GM23338 (cell line): ENCODE measurements at regions not wholly inside any gene's neighbourhood (a gene's known extent, or its start where the extent isn't known, plus 50 kb on each side); places are given as distances from the start of the nearest gene placed in this dataset.

Source experiments
- ATAC-seq: fragments of 200-7000 bp; cut with Tn5 transposase; 3 replicates; pipeline ENCODE4 v1.9.1; 2020
- DNase-seq: peaks from one replicate; pipeline ENCODE4 v3.0.0-alpha.2; 2015; ENCODE audit warnings: low spot score
- H2AFZ ChIP-seq: fragments of 200-600 bp; sonication (generic); 2 replicates; pipeline ENCODE4 v1.8.0; 2016; ENCODE audit warnings: antibody characterized with exemption, mild to moderate bottlenecking, moderate library complexity
- H3F3A ChIP-seq: fragments of 200-600 bp; sonication (generic); replicated peaks from 2 replicates; pipeline ENCODE4 v1.8.0; 2017; ENCODE audit warnings: antibody characterized with exemption, mixed run types, low read depth
- H3K27ac ChIP-seq: fragments of 200-600 bp; sonication (generic); 2 replicates; pipeline ENCODE4 v1.6.1; 2016; ENCODE audit warnings: low read depth
- H3K27me3 ChIP-seq: fragments of 200-600 bp; sonication (generic); 2 replicates; pipeline ENCODE4 v1.8.0; 2016; ENCODE audit warnings: mild to moderate bottlenecking, mixed run types, moderate library complexity; ENCODE audit not compliant: insufficient read depth
- H3K36me3 ChIP-seq: fragments of 200-600 bp; sonication (generic); 2 replicates; pipeline ENCODE4 v1.8.0; 2016; ENCODE audit warnings: mild to moderate bottlenecking; ENCODE audit not compliant: insufficient read depth
- H3K4me1 ChIP-seq: fragments of 200-600 bp; sonication (generic); 2 replicates; pipeline ENCODE4 v1.8.0; 2016; ENCODE audit warnings: mild to moderate bottlenecking, moderate library complexity; ENCODE audit not compliant: insufficient read depth
- H3K4me2 ChIP-seq: fragments of 200-600 bp; sonication (generic); 2 replicates; pipeline ENCODE4 v1.7.1; 2017; ENCODE audit warnings: mixed run types
- H3K4me3 ChIP-seq: fragments of 200-600 bp; sonication (generic); 2 replicates; pipeline ENCODE4 v1.6.1; 2016; ENCODE audit warnings: mixed run types
- H3K79me2 ChIP-seq: fragments of 200-600 bp; sonication (generic); replicated peaks from 2 replicates; pipeline ENCODE4 v1.8.0; 2017; ENCODE audit warnings: mild to moderate bottlenecking; ENCODE audit not compliant: insufficient read depth
- H3K9me2 ChIP-seq: fragments of 200-600 bp; sonication (generic); 2 replicates; pipeline ENCODE4 v1.8.0; 2017; ENCODE audit not compliant: insufficient read depth
- H4K20me1 ChIP-seq: fragments of 200-600 bp; sonication (generic); replicated peaks from 2 replicates; pipeline ENCODE4 v1.8.0; 2017; ENCODE audit warnings: mild to moderate bottlenecking; ENCODE audit not compliant: insufficient read depth
- H3K27ac Mint-ChIP-seq: 2 replicates; pipeline ENCODE4 v1.8.0; 2020; ENCODE audit warnings: inconsistent platforms, mild to moderate bottlenecking, moderate library complexity, mixed read lengths
- H3K27me3 Mint-ChIP-seq: 3 replicates; pipeline ENCODE4 v1.8.0; 2022; ENCODE audit warnings: low read depth, mild to moderate bottlenecking, moderate library complexity, mixed read lengths, inconsistent platforms; ENCODE audit not compliant: insufficient read depth, poor library complexity
- H3K36me3 Mint-ChIP-seq: 3 replicates; pipeline ENCODE4 v1.8.0; 2021; ENCODE audit warnings: low read depth, mild to moderate bottlenecking, inconsistent platforms, moderate library complexity, mixed read lengths
- H3K4me1 Mint-ChIP-seq: 3 replicates; pipeline ENCODE4 v1.8.0; 2020; ENCODE audit warnings: mild to moderate bottlenecking, inconsistent platforms, mixed read lengths
- H3K4me3 Mint-ChIP-seq: 3 replicates; pipeline ENCODE4 v1.8.0; 2021; ENCODE audit warnings: moderate library complexity, mild to moderate bottlenecking, inconsistent platforms, mixed read lengths
- H3K9me3 Mint-ChIP-seq: 3 replicates; pipeline ENCODE4 v1.8.0; 2020; ENCODE audit warnings: moderate library complexity, mild to moderate bottlenecking, inconsistent platforms, mixed read lengths
- CREB1 ChIP-seq: fragments of 250-450 bp; sonication (Bioruptor Pico); IDR thresholded peaks from 2 replicates; pipeline ENCODE4 v1.5.0; 2020; ENCODE audit warnings: low read depth, mild to moderate bottlenecking, moderate library complexity
- EZH2 ChIP-seq: fragments of 200-600 bp; sonication (generic); IDR thresholded peaks from one replicate; pipeline ENCODE4 v1.8.0; 2017; ENCODE audit warnings: antibody characterized with exemption, mild to moderate bottlenecking, low read depth; ENCODE audit not compliant: unreplicated experiment
- EZH2phosphoT487 ChIP-seq: fragments of 200-600 bp; sonication (generic); IDR thresholded peaks from one replicate; pipeline ENCODE4 v1.8.1; 2018; ENCODE audit warnings: antibody characterized with exemption; ENCODE audit not compliant: unreplicated experiment
- JUNB ChIP-seq: IDR thresholded peaks from one replicate; pipeline ENCODE4 v1.6.1; 2016; ENCODE audit warnings: antibody characterized with exemption; ENCODE audit not compliant: unreplicated experiment
- NANOG ChIP-seq: IDR thresholded peaks from 2 replicates; pipeline ENCODE4 v1.6.1; 2016; ENCODE audit warnings: antibody characterized with exemption, borderline replicate concordance
- POLR2AphosphoS5 ChIP-seq: IDR thresholded peaks from 2 replicates; pipeline ENCODE4 v1.6.1; 2016; ENCODE audit warnings: antibody characterized with exemption, low read depth
- STAT1 ChIP-seq: IDR thresholded peaks from one replicate; pipeline ENCODE4 v1.6.1; 2016; ENCODE audit warnings: antibody characterized with exemption; ENCODE audit not compliant: unreplicated experiment
- ZNF114 ChIP-seq: fragments of 250-450 bp; sonication (Bioruptor Pico); IDR thresholded peaks from 2 replicates; pipeline ENCODE4 v1.5.0; 2020; ENCODE audit warnings: mild to moderate bottlenecking, moderate library complexity
- ZNF331 ChIP-seq: fragments of 250-450 bp; sonication (Bioruptor Pico); IDR thresholded peaks from 2 replicates; pipeline ENCODE4 v1.5.0; 2020; ENCODE audit warnings: low read depth, mild to moderate bottlenecking, moderate library complexity
- ZNF462 ChIP-seq: fragments of 250-450 bp; sonication (Bioruptor Pico); IDR thresholded peaks from 2 replicates; pipeline ENCODE4 v1.5.0; 2020; ENCODE audit warnings: mild to moderate bottlenecking, moderate library complexity
- TF ChIP-seq, protein P1 (sequence below), 2 experiments: fragments of 200-600 bp in 1 of 2; sonication (generic) in 1 of 2; conservative IDR thresholded peaks; 2 replicates each; pipeline versions ENCODE4 v1.5.1 to v1.6.1; 2016 to 2017; ENCODE audit warnings: antibody characterized with exemption in 2 of 2, low read depth in 2 of 2, mild to moderate bottlenecking in 2 of 2, moderate library complexity in 1 of 2
- TF ChIP-seq, protein P2 (sequence below): IDR thresholded peaks from one replicate; pipeline ENCODE4 v1.6.1; 2018; ENCODE audit warnings: antibody characterized with exemption; ENCODE audit not compliant: unreplicated experiment
- TF ChIP-seq, protein P3 (sequence below): IDR thresholded peaks from 2 replicates; pipeline ENCODE4 v1.6.1; 2016; ENCODE audit warnings: antibody characterized with exemption

GRCh38 chr2:140136366-140136765, 1356.2 kb upstream of the NXPH2 start:
- TF ChIP-seq JUNB (no peak), STAT1 (no peak), CREB1 (CRISPR knock-in tag) (no peak), ZNF114 (CRISPR knock-in tag) (no peak), POLR2AphosphoS5 (no peak), NANOG (no peak), EZH2phosphoT487 (no peak), ZNF331 (CRISPR knock-in tag) (no peak), ZNF462 (no peak), EZH2 (no peak)
- TF ChIP-seq, protein P1, sequence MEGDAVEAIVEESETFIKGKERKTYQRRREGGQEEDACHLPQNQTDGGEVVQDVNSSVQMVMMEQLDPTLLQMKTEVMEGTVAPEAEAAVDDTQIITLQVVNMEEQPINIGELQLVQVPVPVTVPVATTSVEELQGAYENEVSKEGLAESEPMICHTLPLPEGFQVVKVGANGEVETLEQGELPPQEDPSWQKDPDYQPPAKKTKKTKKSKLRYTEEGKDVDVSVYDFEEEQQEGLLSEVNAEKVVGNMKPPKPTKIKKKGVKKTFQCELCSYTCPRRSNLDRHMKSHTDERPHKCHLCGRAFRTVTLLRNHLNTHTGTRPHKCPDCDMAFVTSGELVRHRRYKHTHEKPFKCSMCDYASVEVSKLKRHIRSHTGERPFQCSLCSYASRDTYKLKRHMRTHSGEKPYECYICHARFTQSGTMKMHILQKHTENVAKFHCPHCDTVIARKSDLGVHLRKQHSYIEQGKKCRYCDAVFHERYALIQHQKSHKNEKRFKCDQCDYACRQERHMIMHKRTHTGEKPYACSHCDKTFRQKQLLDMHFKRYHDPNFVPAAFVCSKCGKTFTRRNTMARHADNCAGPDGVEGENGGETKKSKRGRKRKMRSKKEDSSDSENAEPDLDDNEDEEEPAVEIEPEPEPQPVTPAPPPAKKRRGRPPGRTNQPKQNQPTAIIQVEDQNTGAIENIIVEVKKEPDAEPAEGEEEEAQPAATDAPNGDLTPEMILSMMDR (conservative IDR thresholded peaks at IDR 0.05; ENCODE audit: low read depth in 2 of 2), result no peak
- TF ChIP-seq, protein P2, sequence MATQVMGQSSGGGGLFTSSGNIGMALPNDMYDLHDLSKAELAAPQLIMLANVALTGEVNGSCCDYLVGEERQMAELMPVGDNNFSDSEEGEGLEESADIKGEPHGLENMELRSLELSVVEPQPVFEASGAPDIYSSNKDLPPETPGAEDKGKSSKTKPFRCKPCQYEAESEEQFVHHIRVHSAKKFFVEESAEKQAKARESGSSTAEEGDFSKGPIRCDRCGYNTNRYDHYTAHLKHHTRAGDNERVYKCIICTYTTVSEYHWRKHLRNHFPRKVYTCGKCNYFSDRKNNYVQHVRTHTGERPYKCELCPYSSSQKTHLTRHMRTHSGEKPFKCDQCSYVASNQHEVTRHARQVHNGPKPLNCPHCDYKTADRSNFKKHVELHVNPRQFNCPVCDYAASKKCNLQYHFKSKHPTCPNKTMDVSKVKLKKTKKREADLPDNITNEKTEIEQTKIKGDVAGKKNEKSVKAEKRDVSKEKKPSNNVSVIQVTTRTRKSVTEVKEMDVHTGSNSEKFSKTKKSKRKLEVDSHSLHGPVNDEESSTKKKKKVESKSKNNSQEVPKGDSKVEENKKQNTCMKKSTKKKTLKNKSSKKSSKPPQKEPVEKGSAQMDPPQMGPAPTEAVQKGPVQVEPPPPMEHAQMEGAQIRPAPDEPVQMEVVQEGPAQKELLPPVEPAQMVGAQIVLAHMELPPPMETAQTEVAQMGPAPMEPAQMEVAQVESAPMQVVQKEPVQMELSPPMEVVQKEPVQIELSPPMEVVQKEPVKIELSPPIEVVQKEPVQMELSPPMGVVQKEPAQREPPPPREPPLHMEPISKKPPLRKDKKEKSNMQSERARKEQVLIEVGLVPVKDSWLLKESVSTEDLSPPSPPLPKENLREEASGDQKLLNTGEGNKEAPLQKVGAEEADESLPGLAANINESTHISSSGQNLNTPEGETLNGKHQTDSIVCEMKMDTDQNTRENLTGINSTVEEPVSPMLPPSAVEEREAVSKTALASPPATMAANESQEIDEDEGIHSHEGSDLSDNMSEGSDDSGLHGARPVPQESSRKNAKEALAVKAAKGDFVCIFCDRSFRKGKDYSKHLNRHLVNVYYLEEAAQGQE, result no peak
- TF ChIP-seq, protein P3, sequence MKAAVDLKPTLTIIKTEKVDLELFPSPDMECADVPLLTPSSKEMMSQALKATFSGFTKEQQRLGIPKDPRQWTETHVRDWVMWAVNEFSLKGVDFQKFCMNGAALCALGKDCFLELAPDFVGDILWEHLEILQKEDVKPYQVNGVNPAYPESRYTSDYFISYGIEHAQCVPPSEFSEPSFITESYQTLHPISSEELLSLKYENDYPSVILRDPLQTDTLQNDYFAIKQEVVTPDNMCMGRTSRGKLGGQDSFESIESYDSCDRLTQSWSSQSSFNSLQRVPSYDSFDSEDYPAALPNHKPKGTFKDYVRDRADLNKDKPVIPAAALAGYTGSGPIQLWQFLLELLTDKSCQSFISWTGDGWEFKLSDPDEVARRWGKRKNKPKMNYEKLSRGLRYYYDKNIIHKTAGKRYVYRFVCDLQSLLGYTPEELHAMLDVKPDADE, result no peak
- Mint-ChIP-seq H3K27me3 (no peaks in the 10 kb centered on the region), H3K9me3 (no peaks in the 10 kb centered on the region), H3K36me3 (no peaks in the 10 kb centered on the region), H3K27ac (no peak overlapping the region), H3K4me3 (no peak overlapping the region), H3K4me1 (peaks cover 11% of the 10 kb centered on the region)
- no peaks in the 10 kb centered on the region for H3K27me3 ChIP-seq
- H3F3A ChIP-seq, result no peaks in the 10 kb centered on the region
- ATAC-seq (no peak), DNase-seq (no peak)
- peak overlapping the region; percentile 15; the same call in 1 of the 2 replicates for H3K4me2 ChIP-seq
- no peaks in the 10 kb centered on the region for H3K79me2 ChIP-seq
- no peaks in the 10 kb centered on the region for H3K9me2 ChIP-seq
- no peak overlapping the region for H2AFZ ChIP-seq
- no peak overlapping the region for H3K4me3 ChIP-seq
- no peaks in the 10 kb centered on the region for H4K20me1 ChIP-seq
- H3K36me3 ChIP-seq, result no peaks in the 10 kb centered on the region
- H3K4me1 ChIP-seq, result peaks cover 17% of the 10 kb centered on the region
- H3K27ac ChIP-seq, result no peak overlapping the region
